ENCODE measurements at regions not wholly inside any gene's neighbourhood (a gene's known extent, or its start where the extent isn't known, plus 50 kb on each side); places are given as distances from the start of the nearest gene placed in this dataset.
"Not testable (repeated sequence)": the region's sequence is repeated elsewhere in the genome, so short reads cannot be mapped to it uniquely, and the experiment has no call there.

DNA sequence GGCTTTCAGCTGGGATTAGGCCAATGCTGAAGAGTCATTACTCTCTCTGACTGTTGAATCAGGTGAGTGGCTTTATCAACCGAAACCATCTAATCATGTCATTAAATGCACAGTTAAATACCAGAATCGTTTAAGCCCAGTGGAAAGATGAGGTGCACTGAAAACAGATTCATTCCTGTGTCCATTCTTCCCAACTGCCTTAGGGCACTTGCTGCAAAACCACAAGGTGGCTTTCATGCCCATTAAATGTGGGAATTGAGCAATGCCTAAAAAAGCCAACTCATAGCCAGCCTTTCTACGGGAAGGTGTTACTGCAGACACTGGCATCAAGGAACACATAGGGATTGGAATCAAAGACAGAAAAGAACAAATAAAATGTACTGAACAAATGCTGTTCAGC is 246.3 kb upstream of the NBPF12 start:
- TF ChIP-seq YY1 (IDR thresholded peaks at IDR 0.05; ENCODE audit: insufficient read depth, insufficient read length); ZNF274 (IDR thresholded peaks at IDR 0.05; ENCODE audit: low read depth, low read length): not testable (repeated sequence)
